ENCODE measurements at regions not wholly inside any gene's neighbourhood (a gene's known extent, or its start where the extent isn't known, plus 50 kb on each side); places are given as distances from the start of the nearest gene placed in this dataset.

GRCh38 chr12:85641796-85642195, 194.4 kb downstream of the RASSF9 start:
- H3K27me3 Mint-ChIP-seq, result no peaks in the 10 kb centered on the region
- POLR2A ChIA-PET (ENCODE audit: partially characterized antibody), result no interaction called here
- intact Hi-C loops (cut with micrococcal nuclease), result no loop called here
- no peak for DNase-seq
- Histone ChIP-seq H3K36me3 (ENCODE audit: insufficient read depth, low read length) (no peaks in the 10 kb centered on the region), H3K27me3 (ENCODE audit: insufficient read depth, low read length) (no peaks in the 10 kb centered on the region), H3K9me3 (ENCODE audit: control insufficient read depth in 1 of 2, low read length in 2 of 2) (no peaks in the 10 kb centered on the region), H3K4me3 (ENCODE audit: low read length in 2 of 2) (no peak overlapping the region), H3K4me1 (ENCODE audit: insufficient read depth, low read length) (no peaks in the 10 kb centered on the region), H3K27ac (ENCODE audit: low read depth, low read length) (no peak overlapping the region)
- no peak overlapping the region for H3K4me3 Mint-ChIP-seq
- no peaks in the 10 kb centered on the region for H3K4me1 Mint-ChIP-seq
- H3K27ac Mint-ChIP-seq, result no peak overlapping the region
- H3K36me3 Mint-ChIP-seq, result no peaks in the 10 kb centered on the region
- CTCF ChIA-PET (ENCODE audit: partially characterized antibody), result no interaction called here
- peaks cover 0 to 15% (median 4%) of the 10 kb centered on the region in 8 donors for H3K9me3 Mint-ChIP-seq

- Histone ChIP-seq H3K27ac (ENCODE audit: low read depth, low read length) (no peak overlapping the region), H3K4me1 (ENCODE audit: insufficient read depth, low read length) (no peaks in the 10 kb centered on the region), H3K36me3 (ENCODE audit: insufficient read depth, low read length) (no peaks in the 10 kb centered on the region), H3K4me3 (ENCODE audit: low read length in 2 of 2) (no peak overlapping the region), H3K27me3 (ENCODE audit: insufficient read depth, low read length) (no peaks in the 10 kb centered on the region), H3K9me3 (ENCODE audit: control insufficient read depth in 1 of 2, low read length in 2 of 2) (no peaks in the 10 kb centered on the region)
- no peaks in the 10 kb centered on the region for H3K36me3 Mint-ChIP-seq
- H3K27ac Mint-ChIP-seq, result no peak overlapping the region
- peaks cover 0 to 15% (median 4%) of the 10 kb centered on the region in 8 donors for H3K9me3 Mint-ChIP-seq
- no peak overlapping the region for H3K4me3 Mint-ChIP-seq
- intact Hi-C loops (cut with micrococcal nuclease), result no loop called here
- H3K4me1 Mint-ChIP-seq, result no peaks in the 10 kb centered on the region
- CTCF ChIA-PET (ENCODE audit: partially characterized antibody), result no interaction called here
- POLR2A ChIA-PET (ENCODE audit: partially characterized antibody), result no interaction called here
- no peak for DNase-seq
- H3K27me3 Mint-ChIP-seq, result no peaks in the 10 kb centered on the region
These were observed 193.9 kb downstream of the RASSF9 start for GRCh38 chr12:85642288-85642687.

GRCh38 chr12:85642808-85643207, 193.4 kb downstream of the RASSF9 start:
- Mint-ChIP-seq H3K27ac (no peak overlapping the region), H3K4me3 (no peak overlapping the region), H3K36me3 (no peaks in the 10 kb centered on the region), H3K4me1 (no peaks in the 10 kb centered on the region), H3K27me3 (no peaks in the 10 kb centered on the region), H3K9me3 (peaks cover 0 to 15% (median 4%) of the 10 kb centered on the region in 8 donors)
- POLR2A ChIA-PET (ENCODE audit: partially characterized antibody), result no interaction called here
- Histone ChIP-seq H3K27ac (ENCODE audit: low read depth, low read length) (no peak overlapping the region), H3K4me3 (ENCODE audit: low read length in 2 of 2) (no peak overlapping the region), H3K27me3 (ENCODE audit: insufficient read depth, low read length) (no peaks in the 10 kb centered on the region), H3K9me3 (ENCODE audit: control insufficient read depth in 1 of 2, low read length in 2 of 2) (no peaks in the 10 kb centered on the region), H3K4me1 (ENCODE audit: insufficient read depth, low read length) (no peaks in the 10 kb centered on the region), H3K36me3 (ENCODE audit: insufficient read depth, low read length) (no peaks in the 10 kb centered on the region)
- intact Hi-C loops (cut with micrococcal nuclease), result no loop called here
- no peak for DNase-seq
- CTCF ChIA-PET (ENCODE audit: partially characterized antibody), result no interaction called here

GRCh38 chr12:85644508-85644907, 191.7 kb downstream of the RASSF9 start:
- Histone ChIP-seq H3K9me3 (ENCODE audit: control insufficient read depth in 1 of 2, low read length in 2 of 2) (no peaks in the 10 kb centered on the region), H3K4me3 (ENCODE audit: low read length in 2 of 2) (no peak overlapping the region), H3K27ac (ENCODE audit: low read depth, low read length) (no peak overlapping the region), H3K4me1 (ENCODE audit: insufficient read depth, low read length) (no peaks in the 10 kb centered on the region), H3K27me3 (ENCODE audit: insufficient read depth, low read length) (no peaks in the 10 kb centered on the region), H3K36me3 (ENCODE audit: insufficient read depth, low read length) (no peaks in the 10 kb centered on the region)
- H3K4me3 Mint-ChIP-seq, result no peak overlapping the region
- H3K9me3 Mint-ChIP-seq, result peaks cover 0 to 12% (median 4%) of the 10 kb centered on the region in 8 donors
- intact Hi-C loops (cut with micrococcal nuclease), result no loop called here
- ChIA-PET CTCF (ENCODE audit: partially characterized antibody) (no interaction called here), POLR2A (ENCODE audit: partially characterized antibody) (no interaction called here)
- no peaks in the 10 kb centered on the region for H3K27me3 Mint-ChIP-seq
- no peak overlapping the region for H3K27ac Mint-ChIP-seq
- no peaks in the 10 kb centered on the region for H3K4me1 Mint-ChIP-seq
- DNase-seq, result no peak
- H3K36me3 Mint-ChIP-seq, result no peaks in the 10 kb centered on the region

- Mint-ChIP-seq H3K27me3 (no peaks in the 10 kb centered on the region), H3K4me3 (no peak overlapping the region), H3K36me3 (no peaks in the 10 kb centered on the region)
These were observed 182.3 kb downstream of the RASSF9 start for GRCh38 chr12:85653731-85654455.

GRCh38 chr12:85654456-85654840, 181.8 kb downstream of the RASSF9 start:
- POLR2A ChIA-PET (ENCODE audit: partially characterized antibody), result no interaction called here
- Histone ChIP-seq H3K4me3 (ENCODE audit: low read length in 2 of 2) (no peak overlapping the region), H3K27me3 (ENCODE audit: insufficient read depth, low read length) (no peaks in the 10 kb centered on the region), H3K4me1 (ENCODE audit: insufficient read depth, low read length) (no peaks in the 10 kb centered on the region), H3K27ac (ENCODE audit: low read depth, low read length) (no peak overlapping the region), H3K36me3 (ENCODE audit: insufficient read depth, low read length) (no peaks in the 10 kb centered on the region), H3K9me3 (ENCODE audit: control insufficient read depth in 1 of 2, low read length in 2 of 2) (no peaks in the 10 kb centered on the region)
- H3K27me3 Mint-ChIP-seq, result no peaks in the 10 kb centered on the region
- CTCF ChIA-PET (ENCODE audit: partially characterized antibody), result no interaction called here
- intact Hi-C loops (cut with micrococcal nuclease), result no loop called here
- H3K4me1 Mint-ChIP-seq, result no peaks in the 10 kb centered on the region
- H3K4me3 Mint-ChIP-seq, result no peak overlapping the region
- no peaks in the 10 kb centered on the region for H3K36me3 Mint-ChIP-seq
- no peak overlapping the region for H3K27ac Mint-ChIP-seq
- no peak for DNase-seq
- peaks cover 3 to 47% (median 25%) of the 10 kb centered on the region in 8 donors for H3K9me3 Mint-ChIP-seq

More at GRCh38 chr12:85653731-85654455, 182.3 kb downstream of the RASSF9 start:
- Mint-ChIP-seq H3K4me1 (no peaks in the 10 kb centered on the region), H3K27ac (no peak overlapping the region), H3K9me3 (peaks cover 3 to 46% (median 26%) of the 10 kb centered on the region in 8 donors)
- ChIA-PET POLR2A (ENCODE audit: partially characterized antibody) (no interaction called here), CTCF (ENCODE audit: partially characterized antibody) (no interaction called here)
- no peaks in the 10 kb centered on the region for H3K4me1 ChIP-seq (ENCODE audit: insufficient read depth, low read length)
- intact Hi-C loops (cut with micrococcal nuclease), result no loop called here
- no peak overlapping the region for H3K27ac ChIP-seq (ENCODE audit: low read depth, low read length)
- H3K4me3 ChIP-seq (ENCODE audit: low read length in 2 of 2), result no peak overlapping the region
- no peaks in the 10 kb centered on the region for H3K9me3 ChIP-seq (ENCODE audit: control insufficient read depth in 1 of 2, low read length in 2 of 2)
- no peaks in the 10 kb centered on the region for H3K36me3 ChIP-seq (ENCODE audit: insufficient read depth, low read length)
- no peak for DNase-seq
- no peaks in the 10 kb centered on the region for H3K27me3 ChIP-seq (ENCODE audit: insufficient read depth, low read length)

- intact Hi-C loops (cut with micrococcal nuclease), result no loop called here
- no peaks in the 10 kb centered on the region for H3K27me3 Mint-ChIP-seq
These were observed 179.6 kb downstream of the RASSF9 start for GRCh38 chr12:85656561-85656960.

GRCh38 chr12:85657251-85657650, 179.0 kb downstream of the RASSF9 start:
- peaks cover 8 to 38% (median 21%) of the 10 kb centered on the region in 8 donors for H3K9me3 Mint-ChIP-seq
- H3K27ac Mint-ChIP-seq, result no peak overlapping the region
- no peaks in the 10 kb centered on the region for H3K36me3 ChIP-seq (ENCODE audit: insufficient read depth, low read length)
- H3K36me3 Mint-ChIP-seq, result no peaks in the 10 kb centered on the region
- CTCF ChIA-PET (ENCODE audit: partially characterized antibody), result no interaction called here
- no peaks in the 10 kb centered on the region for H3K4me1 ChIP-seq (ENCODE audit: insufficient read depth, low read length)
- no peaks in the 10 kb centered on the region for H3K27me3 Mint-ChIP-seq
- POLR2A ChIA-PET (ENCODE audit: partially characterized antibody), result no interaction called here
- no peak overlapping the region for H3K4me3 Mint-ChIP-seq
- intact Hi-C loops (cut with micrococcal nuclease), result no loop called here
- DNase-seq, result no peak
- H3K27me3 ChIP-seq (ENCODE audit: insufficient read depth, low read length), result no peaks in the 10 kb centered on the region
- no peak overlapping the region for H3K4me3 ChIP-seq (ENCODE audit: low read length in 2 of 2)
- no peak overlapping the region for H3K27ac ChIP-seq (ENCODE audit: low read depth, low read length)
- H3K4me1 Mint-ChIP-seq, result no peaks in the 10 kb centered on the region
- H3K9me3 ChIP-seq (ENCODE audit: control insufficient read depth in 1 of 2, low read length in 2 of 2), result no peaks in the 10 kb centered on the region

More at GRCh38 chr12:85656561-85656960, 179.6 kb downstream of the RASSF9 start:
- Mint-ChIP-seq H3K36me3 (no peaks in the 10 kb centered on the region), H3K4me3 (no peak overlapping the region), H3K27ac (no peak overlapping the region), H3K4me1 (no peaks in the 10 kb centered on the region), H3K9me3 (peaks cover 8 to 42% (median 22%) of the 10 kb centered on the region in 8 donors)
- Histone ChIP-seq H3K4me1 (ENCODE audit: insufficient read depth, low read length) (no peaks in the 10 kb centered on the region), H3K27me3 (ENCODE audit: insufficient read depth, low read length) (no peaks in the 10 kb centered on the region), H3K27ac (ENCODE audit: low read depth, low read length) (no peak overlapping the region), H3K9me3 (ENCODE audit: control insufficient read depth in 1 of 2, low read length in 2 of 2) (no peaks in the 10 kb centered on the region), H3K4me3 (ENCODE audit: low read length in 2 of 2) (no peak overlapping the region), H3K36me3 (ENCODE audit: insufficient read depth, low read length) (no peaks in the 10 kb centered on the region)
- no peak for DNase-seq
- ChIA-PET CTCF (ENCODE audit: partially characterized antibody) (no interaction called here), POLR2A (ENCODE audit: partially characterized antibody) (no interaction called here)
